WERI-Rb-1 (cell line): ENCODE measurements at regions not wholly inside any gene's neighbourhood (a gene's known extent, or its start where the extent isn't known, plus 50 kb on each side); places are given as distances from the start of the nearest gene placed in this dataset.
A peak's percentile ranks its signal among the peaks of the same experiment; 100 is the strongest.

Experiments
- DNase-seq: peaks from one replicate; pipeline ENCODE4 v3.0.0-alpha.2; 2020
- H3K27ac ChIP-seq: fragments of 250-450 bp; sonication (Bioruptor Pico); 2 replicates; pipeline ENCODE4 v1.5.1; 2020; ENCODE audit warnings: mild to moderate bottlenecking, moderate library complexity
- H3K27me3 ChIP-seq: fragments of 250-450 bp; sonication (Bioruptor Pico); 2 replicates; pipeline ENCODE4 v1.5.1; 2021; ENCODE audit warnings: mild to moderate bottlenecking, low read depth, moderate library complexity; ENCODE audit not compliant: insufficient read depth, severe bottlenecking
- H3K36me3 ChIP-seq: fragments of 250-450 bp; sonication (Bioruptor Pico); 2 replicates; pipeline ENCODE4 v1.5.1; 2020; ENCODE audit warnings: mild to moderate bottlenecking, moderate library complexity
- H3K4me3 ChIP-seq: 2 replicates; pipeline ENCODE4 v1.5.1; 2011; ENCODE audit warnings: low read depth, mild to moderate bottlenecking, control low read depth, low read length
- H3K9me3 ChIP-seq: fragments of 250-450 bp; sonication (Bioruptor Pico); 2 replicates; pipeline ENCODE4 v1.5.1; 2021; ENCODE audit warnings: mild to moderate bottlenecking, moderate library complexity; ENCODE audit not compliant: severe bottlenecking
- TF ChIP-seq, protein P1 (sequence below): IDR thresholded peaks from 2 replicates; pipeline ENCODE4 v1.5.1; 2011; ENCODE audit warnings: low read depth, mild to moderate bottlenecking, control low read depth, inconsistent platforms, low read length

- Histone ChIP-seq H3K4me3 (peak overlapping the region; percentile 59), H3K27ac (peak overlapping the region; percentile 89), H3K9me3 (no peaks in the 10 kb centered on the region), H3K36me3 (no peaks in the 10 kb centered on the region), H3K27me3 (no peaks in the 10 kb centered on the region)
- TF ChIP-seq, protein P1, sequence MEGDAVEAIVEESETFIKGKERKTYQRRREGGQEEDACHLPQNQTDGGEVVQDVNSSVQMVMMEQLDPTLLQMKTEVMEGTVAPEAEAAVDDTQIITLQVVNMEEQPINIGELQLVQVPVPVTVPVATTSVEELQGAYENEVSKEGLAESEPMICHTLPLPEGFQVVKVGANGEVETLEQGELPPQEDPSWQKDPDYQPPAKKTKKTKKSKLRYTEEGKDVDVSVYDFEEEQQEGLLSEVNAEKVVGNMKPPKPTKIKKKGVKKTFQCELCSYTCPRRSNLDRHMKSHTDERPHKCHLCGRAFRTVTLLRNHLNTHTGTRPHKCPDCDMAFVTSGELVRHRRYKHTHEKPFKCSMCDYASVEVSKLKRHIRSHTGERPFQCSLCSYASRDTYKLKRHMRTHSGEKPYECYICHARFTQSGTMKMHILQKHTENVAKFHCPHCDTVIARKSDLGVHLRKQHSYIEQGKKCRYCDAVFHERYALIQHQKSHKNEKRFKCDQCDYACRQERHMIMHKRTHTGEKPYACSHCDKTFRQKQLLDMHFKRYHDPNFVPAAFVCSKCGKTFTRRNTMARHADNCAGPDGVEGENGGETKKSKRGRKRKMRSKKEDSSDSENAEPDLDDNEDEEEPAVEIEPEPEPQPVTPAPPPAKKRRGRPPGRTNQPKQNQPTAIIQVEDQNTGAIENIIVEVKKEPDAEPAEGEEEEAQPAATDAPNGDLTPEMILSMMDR, result no peak
- DNase-seq, result no peak
Measured at GRCh38 chr15:92714077-92714476, 58.5 kb upstream of the FAM174B start.

GRCh38 chr15:92714477-92715401 is 59.2 kb upstream of the FAM174B start:
- H3K27ac ChIP-seq, result peak overlapping the region; percentile 89
- no peaks in the 10 kb centered on the region for H3K36me3 ChIP-seq
- DNase-seq, result peak; percentile 79
- TF ChIP-seq, protein P1, result peak; percentile 54
- H3K9me3 ChIP-seq, result no peaks in the 10 kb centered on the region
- peak overlapping the region; percentile 59 for H3K4me3 ChIP-seq
- no peaks in the 10 kb centered on the region for H3K27me3 ChIP-seq

- TF ChIP-seq, protein P1, result no peak
- DNase-seq, result peak; percentile 59
- H3K36me3 ChIP-seq, result no peaks in the 10 kb centered on the region
- H3K27me3 ChIP-seq, result no peaks in the 10 kb centered on the region
- peak overlapping the region; percentile 13 for H3K4me3 ChIP-seq
- H3K9me3 ChIP-seq, result no peaks in the 10 kb centered on the region
- peak overlapping the region; percentile 44 for H3K27ac ChIP-seq
Measured at GRCh38 chr15:92715758-92716157, 60.2 kb upstream of the FAM174B start.

- Histone ChIP-seq H3K27me3 (no peaks in the 10 kb centered on the region), H3K4me3 (no peak overlapping the region), H3K27ac (no peak overlapping the region), H3K36me3 (no peaks in the 10 kb centered on the region), H3K9me3 (peaks cover 4% of the 10 kb centered on the region)
- no peak for DNase-seq
- TF ChIP-seq, protein P1, result no peak
Measured at GRCh38 chr15:92719021-92719420, 63.4 kb upstream of the FAM174B start.

- H3K36me3 ChIP-seq, result no peaks in the 10 kb centered on the region
- TF ChIP-seq, protein P1, result no peak
- H3K27me3 ChIP-seq, result no peaks in the 10 kb centered on the region
- H3K9me3 ChIP-seq, result peaks cover 4% of the 10 kb centered on the region
- no peak overlapping the region for H3K4me3 ChIP-seq
- no peak overlapping the region for H3K27ac ChIP-seq
- DNase-seq, result no peak
Measured at GRCh38 chr15:92724144-92724543, 68.6 kb upstream of the FAM174B start.
